Spleen (tissue), 11 donors: ENCODE measurements at regions not wholly inside any gene's neighbourhood (a gene's known extent, or its start where the extent isn't known, plus 50 kb on each side); places are given as distances from the start of the nearest gene placed in this dataset.
"Not testable (repeated sequence)": the region's sequence is repeated elsewhere in the genome, so short reads cannot be mapped to it uniquely, and the experiment has no call there.

Experiments
- DNase-seq: peaks from one replicate; pipeline ENCODE4 v3.0.0-alpha.2; 2020
- H3K27ac ChIP-seq, 8 donors: fragments of 200-600 bp; sonication (generic) in 7 of 8; 1 replicate in 4 of 8; 2 replicates in 4 of 8; pipeline versions ENCODE4 v1.5.0 to v1.8.0; 2016 to 2021; ENCODE audit warnings: inconsistent platforms in 4 of 8, mild to moderate bottlenecking in 4 of 8, moderate library complexity in 1 of 8
- H3K27me3 ChIP-seq, 7 donors: fragments of 200-600 bp; sonication (generic) in 6 of 7; replicated peaks in 1 of 7; 1 replicate in 4 of 7; 2 replicates in 3 of 7; pipeline versions ENCODE4 v1.5.0 to v1.8.0; 2016 to 2021; ENCODE audit warnings: inconsistent platforms in 3 of 7, mild to moderate bottlenecking in 1 of 7
- H3K36me3 ChIP-seq, 6 donors: fragments of 200-600 bp; sonication (generic) in 5 of 6; 1 replicate in 4 of 6; 2 replicates in 2 of 6; pipeline versions ENCODE4 v1.5.0 to v1.8.0; 2016 to 2021; ENCODE audit warnings: inconsistent platforms in 2 of 6
- H3K4me1 ChIP-seq, 6 donors: fragments of 200-600 bp; sonication (generic) in 5 of 6; 1 replicate in 3 of 6; 2 replicates in 3 of 6; pipeline versions ENCODE4 v1.5.0 to v1.8.0; 2016 to 2021; ENCODE audit warnings: inconsistent platforms in 3 of 6
- H3K4me3 ChIP-seq, 8 donors: fragments of 200-600 bp; sonication (generic) in 7 of 8; 1 replicate in 4 of 8; 2 replicates in 4 of 8; pipeline versions ENCODE4 v1.5.0 to v1.8.0; 2016 to 2021; ENCODE audit warnings: inconsistent platforms in 4 of 8, mild to moderate bottlenecking in 4 of 8, moderate library complexity in 2 of 8
- H3K9me3 ChIP-seq, 8 donors: fragments of 200-600 bp; sonication (generic) in 7 of 8; 1 replicate in 4 of 8; 2 replicates in 4 of 8; pipeline versions ENCODE4 v1.5.0 to v1.8.0; 2016 to 2021; ENCODE audit warnings: inconsistent platforms in 4 of 8
- POLR2A ChIP-seq, 3 donors: fragments of 450-650 bp; IDR thresholded peaks; one replicate each; pipeline ENCODE4 v1.5.1; 2017; ENCODE audit warnings: antibody characterized with exemption in 3 of 3, mild to moderate bottlenecking in 1 of 3
- POLR2AphosphoS5 ChIP-seq, 3 donors: sonication (generic); formaldehyde crosslinking; IDR thresholded peaks; one replicate each; pipeline ENCODE4 v1.5.1; 2017; ENCODE audit warnings: antibody characterized with exemption in 3 of 3
- WGBS, 5 donors: extraction: QIAGEN DNeasy Blood & Tissue Kit in 3 of 5; methylation state at CpG; one replicate each; pipeline versions ENCODE4 v1.1.5 to v1.1.7; 2013 to 2018; 5-methylcytosine and 5-hydroxymethylcytosine counted together
- intact Hi-C: fragments of 100-400 bp; cut with DNase I; formaldehyde crosslinking; loops from one replicate; pipeline ENCODE4 v1.15.0; 2023; ENCODE audit warnings: low total_unique reads
- TF ChIP-seq, protein P1 (sequence below), 11 experiments: fragments of 200-600 bp in 7 of 11; fragments of 450-650 bp in 4 of 11; sonication (generic) in 4 of 11; IDR thresholded peaks in 8 of 11; conservative IDR thresholded peaks in 3 of 11; 1 replicate in 7 of 11; 2 replicates in 4 of 11; pipeline versions ENCODE4 v1.4.0 to v1.8.0; 2016 to 2021; ENCODE audit warnings: antibody characterized with exemption in 11 of 11, inconsistent platforms in 4 of 11, mild to moderate bottlenecking in 1 of 11
- donor health status: healthy with polysubstance abuse.
- donor health status: DM: no; HTN: no; CAD: no; lungs with moderate emphysema.
- donor health status: DM: no; HTN: no; CAD: no.
- donor health status: Bipolar disorder and iron deficiency.
- donor health status: healthy.
- donor health status: DM: no; HTN: no; CAD: no.
- donor health status: DM: yes; HTN: yes; CAD: no.

DNA sequence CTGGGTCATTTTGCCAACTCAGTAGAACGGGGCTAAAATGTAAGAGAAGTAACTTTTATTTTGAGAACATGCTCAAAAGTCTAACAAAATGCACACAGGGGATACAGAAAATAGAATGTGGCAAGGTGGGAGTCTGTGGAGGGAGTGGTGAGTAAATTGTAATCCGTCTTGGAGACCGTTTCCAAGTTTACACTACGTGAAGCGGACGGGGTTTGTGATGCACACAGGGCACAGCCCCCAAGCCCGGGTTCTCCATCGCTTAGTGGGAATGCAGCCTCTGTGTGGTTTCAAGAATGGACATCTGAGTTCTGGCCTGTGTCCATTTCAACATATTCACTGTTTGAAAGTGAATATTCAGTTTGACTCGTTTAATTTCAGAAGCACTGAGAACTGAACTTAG lies 65.0 kb upstream of the TMEM18 start:
- Histone ChIP-seq H3K4me3 (no peak overlapping the region), H3K27ac (no peak overlapping the region), H3K9me3 (peaks cover 0 to 6% (median 0%) of the 10 kb centered on the region in 8 donors), H3K4me1 (peaks cover 0 to 19% (median 13%) of the 10 kb centered on the region in 6 donors), H3K36me3 (no peaks in the 10 kb centered on the region), H3K27me3 (peaks cover 0 to 39% (median 12%) of the 10 kb centered on the region in 7 donors)
- no peak for TF ChIP-seq POLR2A (IDR thresholded peaks at IDR 0.05)
- TF ChIP-seq, protein P1, sequence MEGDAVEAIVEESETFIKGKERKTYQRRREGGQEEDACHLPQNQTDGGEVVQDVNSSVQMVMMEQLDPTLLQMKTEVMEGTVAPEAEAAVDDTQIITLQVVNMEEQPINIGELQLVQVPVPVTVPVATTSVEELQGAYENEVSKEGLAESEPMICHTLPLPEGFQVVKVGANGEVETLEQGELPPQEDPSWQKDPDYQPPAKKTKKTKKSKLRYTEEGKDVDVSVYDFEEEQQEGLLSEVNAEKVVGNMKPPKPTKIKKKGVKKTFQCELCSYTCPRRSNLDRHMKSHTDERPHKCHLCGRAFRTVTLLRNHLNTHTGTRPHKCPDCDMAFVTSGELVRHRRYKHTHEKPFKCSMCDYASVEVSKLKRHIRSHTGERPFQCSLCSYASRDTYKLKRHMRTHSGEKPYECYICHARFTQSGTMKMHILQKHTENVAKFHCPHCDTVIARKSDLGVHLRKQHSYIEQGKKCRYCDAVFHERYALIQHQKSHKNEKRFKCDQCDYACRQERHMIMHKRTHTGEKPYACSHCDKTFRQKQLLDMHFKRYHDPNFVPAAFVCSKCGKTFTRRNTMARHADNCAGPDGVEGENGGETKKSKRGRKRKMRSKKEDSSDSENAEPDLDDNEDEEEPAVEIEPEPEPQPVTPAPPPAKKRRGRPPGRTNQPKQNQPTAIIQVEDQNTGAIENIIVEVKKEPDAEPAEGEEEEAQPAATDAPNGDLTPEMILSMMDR (IDR thresholded peaks at IDR 0.05 in 8 of 11, conservative IDR thresholded peaks at IDR 0.05 in 3 of 11) = no peak
- no peak for TF ChIP-seq POLR2AphosphoS5 (IDR thresholded peaks at IDR 0.05)
- WGBS, 5 donors = 80 to 89% (median 84%) methylated on average over 9 of the region's 9 CpGs
- intact Hi-C loops = no loop called here
- no peak for DNase-seq

DNA sequence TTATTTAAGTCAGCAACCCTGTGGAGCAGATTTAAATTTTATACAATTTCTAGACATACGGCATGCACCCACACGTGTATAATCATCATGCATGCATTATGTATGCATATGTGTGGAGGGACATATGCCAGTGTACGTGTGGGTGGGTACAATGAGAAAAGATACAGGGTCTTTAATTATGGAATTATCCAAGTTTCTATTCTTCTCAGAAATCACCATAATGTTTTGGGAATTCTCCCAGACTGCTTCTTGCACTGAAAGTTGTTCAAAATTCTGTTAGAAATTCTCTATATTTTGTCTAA lies 63.9 kb upstream of the TMEM18 start:
- 26 to 47% (median 36%) methylated on average over 3 of the region's 3 CpGs for WGBS, 5 donors
- peaks cover 0 to 6% (median 0%) of the 10 kb centered on the region in 8 donors for H3K9me3 ChIP-seq
- H3K27me3 ChIP-seq = peaks cover 0 to 43% (median 12%) of the 10 kb centered on the region in 7 donors
- no peak for DNase-seq
- intact Hi-C loops = no loop called here
- peaks cover 0 to 19% (median 13%) of the 10 kb centered on the region in 6 donors for H3K4me1 ChIP-seq
- peak overlapping the region in 2 of 8 donors; percentile 55 to 72 for H3K4me3 ChIP-seq
- H3K36me3 ChIP-seq = no peaks in the 10 kb centered on the region
- TF ChIP-seq POLR2A (IDR thresholded peaks at IDR 0.05) (no peak), POLR2AphosphoS5 (IDR thresholded peaks at IDR 0.05) (no peak)
- TF ChIP-seq, protein P1 (IDR thresholded peaks at IDR 0.05 in 8 of 11, conservative IDR thresholded peaks at IDR 0.05 in 3 of 11) = no peak
- H3K27ac ChIP-seq = peak overlapping the region in 2 of 8 donors; percentile 62 to 68

DNA sequence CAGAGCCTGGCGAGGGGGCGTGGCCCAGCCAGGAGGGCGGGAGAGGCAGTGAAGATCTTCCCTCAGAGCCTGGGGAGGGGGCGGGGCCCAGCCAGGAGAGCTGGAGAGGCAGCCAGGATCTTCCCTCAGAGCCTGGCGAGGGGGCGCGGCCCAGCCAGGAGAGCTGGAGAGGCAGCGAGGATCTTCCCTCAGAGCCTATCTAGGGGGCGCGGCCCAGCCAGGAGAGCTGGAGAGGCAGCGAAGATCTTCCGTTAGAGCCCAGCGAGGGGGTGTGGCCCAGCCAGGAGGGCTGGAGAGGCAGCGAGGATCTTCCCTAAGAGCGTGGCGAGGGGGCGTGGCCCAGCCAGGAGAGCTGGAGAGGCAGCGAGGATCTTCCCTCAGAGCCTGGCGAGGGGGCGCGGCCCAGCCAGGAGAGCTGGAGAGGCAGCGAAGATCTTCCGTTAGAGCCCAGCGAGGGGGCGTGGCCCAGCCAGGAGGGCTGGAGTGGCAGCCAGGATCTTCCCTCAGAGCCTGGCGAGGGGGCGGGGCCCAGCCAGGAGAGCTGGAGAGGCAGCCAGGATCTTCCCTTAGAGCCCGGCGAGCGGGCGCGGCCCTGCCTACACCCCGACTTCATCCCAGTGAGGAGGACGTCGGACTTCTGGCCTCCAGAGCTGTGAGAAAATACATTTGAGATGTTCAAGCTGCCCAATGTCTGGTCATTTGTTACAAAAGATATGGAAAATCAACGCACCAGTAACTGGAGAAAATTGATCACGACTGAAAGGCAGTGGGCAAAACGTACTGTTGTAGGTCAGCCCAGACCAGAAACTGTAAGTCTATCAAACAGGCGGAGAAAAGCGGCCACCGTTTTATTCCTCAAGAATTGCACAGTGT lies 63.4 kb upstream of the TMEM18 start:
- H3K9me3 ChIP-seq, intact Hi-C loops, H3K36me3 ChIP-seq: not testable (repeated sequence)
- DNase-seq = peak; percentile 80
- Histone ChIP-seq H3K4me1 (peaks cover 0 to 19% (median 13%) of the 10 kb centered on the region in 6 donors), H3K27ac (peak overlapping the region in 7 of 8 donors; percentile 9 to 68 (median 52)), H3K27me3 (peaks cover 0 to 48% (median 12%) of the 10 kb centered on the region in 7 donors), H3K4me3 (peak overlapping the region; percentile 24 to 72 (median 44))
- WGBS, 5 donors = 3 to 10% (median 5%) methylated on average over 36 to 41 of the region's 41 CpGs

DNA sequence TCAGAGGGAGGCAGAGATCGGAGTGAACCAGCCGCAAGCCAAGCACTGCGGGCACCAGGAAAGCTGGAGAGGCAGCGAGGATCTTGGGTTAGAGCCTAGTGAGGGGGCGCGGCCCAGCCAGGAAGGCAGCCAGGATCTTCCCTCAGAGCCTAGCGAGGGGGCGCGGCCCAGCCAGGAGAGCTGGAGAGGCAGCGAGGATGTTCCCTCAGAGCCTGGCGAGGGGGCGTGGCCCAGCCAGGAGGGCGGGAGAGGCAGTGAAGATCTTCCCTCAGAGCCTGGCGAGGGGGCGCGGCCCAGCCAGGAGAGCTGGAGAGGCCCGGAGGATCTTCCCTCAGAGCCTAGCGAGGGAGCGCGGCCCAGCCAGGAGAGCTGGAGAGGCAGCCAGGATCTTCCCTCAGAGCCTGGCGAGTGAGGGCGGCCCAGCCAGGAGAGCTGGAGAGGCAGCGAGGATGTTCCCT lies 62.7 kb upstream of the TMEM18 start:
- intact Hi-C loops, H3K36me3 ChIP-seq, DNase-seq, H3K9me3 ChIP-seq: not testable (repeated sequence)
- peak overlapping the region; percentile 24 to 72 (median 44) for H3K4me3 ChIP-seq
- H3K27ac ChIP-seq = peak overlapping the region in 7 of 8 donors; percentile 3 to 68 (median 52)
- peaks cover 0 to 19% (median 13%) of the 10 kb centered on the region in 6 donors for H3K4me1 ChIP-seq
- 8 to 17% (median 9%) methylated on average over 20 to 23 of the region's 23 CpGs for WGBS, 5 donors
- peaks cover 0 to 51% (median 15%) of the 10 kb centered on the region in 7 donors for H3K27me3 ChIP-seq

DNA sequence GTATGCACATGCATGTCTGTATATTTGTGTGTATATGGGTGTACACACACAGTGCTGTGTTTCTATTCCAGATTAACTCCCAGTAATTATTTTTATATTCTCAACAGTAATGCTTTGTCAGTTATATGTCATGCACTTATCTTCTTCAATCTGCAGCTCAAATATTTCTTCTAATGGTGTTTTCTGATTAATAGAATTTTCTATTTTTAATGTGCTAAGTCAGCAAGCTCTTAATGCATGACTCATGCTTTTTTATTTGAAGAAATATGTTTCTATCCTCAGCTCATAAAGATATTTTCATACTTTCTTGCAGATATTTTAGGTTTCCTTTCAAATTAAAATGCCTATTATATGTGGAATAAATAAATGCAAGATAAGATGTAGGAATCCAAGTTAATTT lies 59.7 kb upstream of the TMEM18 start:
- H3K36me3 ChIP-seq = no peaks in the 10 kb centered on the region
- TF ChIP-seq POLR2AphosphoS5 (IDR thresholded peaks at IDR 0.05) (no peak), POLR2A (IDR thresholded peaks at IDR 0.05) (no peak)
- TF ChIP-seq, protein P1 (IDR thresholded peaks at IDR 0.05 in 8 of 11, conservative IDR thresholded peaks at IDR 0.05 in 3 of 11) = no peak
- H3K4me3 ChIP-seq = no peak overlapping the region
- DNase-seq = no peak
- no peak overlapping the region for H3K27ac ChIP-seq
- peaks cover 0 to 19% (median 13%) of the 10 kb centered on the region in 6 donors for H3K4me1 ChIP-seq
- intact Hi-C loops = no loop called here
- peaks cover 0 to 58% (median 15%) of the 10 kb centered on the region in 7 donors for H3K27me3 ChIP-seq
- no peaks in the 10 kb centered on the region for H3K9me3 ChIP-seq
